GM23248 (cell line): ENCODE measurements at regions not wholly inside any gene's neighbourhood (a gene's known extent, or its start where the extent isn't known, plus 50 kb on each side); places are given as distances from the start of the nearest gene placed in this dataset.

ENCODE experiments used
- DNase-seq: peaks from one replicate; pipeline ENCODE4 v3.0.0-alpha.2; 2015
- H2AFZ ChIP-seq: fragments of 200-600 bp; sonication (generic); 2 replicates; pipeline ENCODE4 v1.6.1; 2016; ENCODE audit warnings: antibody characterized with exemption
- H3F3A ChIP-seq: fragments of 200-600 bp; sonication (generic); 2 replicates; pipeline ENCODE4 v1.6.1; 2016; ENCODE audit warnings: mild to moderate bottlenecking, antibody characterized with exemption, mixed run types; ENCODE audit not compliant: insufficient read depth
- H3K27ac ChIP-seq: fragments of 200-600 bp; sonication (generic); 2 replicates; pipeline ENCODE4 v1.5.1; 2016; ENCODE audit warnings: mild to moderate bottlenecking
- H3K27me3 ChIP-seq: fragments of 200-600 bp; sonication (generic); replicated peaks from 2 replicates; pipeline ENCODE4 v1.6.1; 2016; ENCODE audit warnings: mild to moderate bottlenecking; ENCODE audit not compliant: insufficient read depth
- H3K36me3 ChIP-seq: fragments of 200-600 bp; sonication (generic); 2 replicates; pipeline ENCODE4 v1.6.1; 2016; ENCODE audit warnings: low read depth, mild to moderate bottlenecking
- H3K4me1 ChIP-seq: fragments of 200-600 bp; sonication (generic); 2 replicates; pipeline ENCODE4 v1.6.1; 2016; ENCODE audit warnings: mild to moderate bottlenecking; ENCODE audit not compliant: insufficient read depth
- H3K4me2 ChIP-seq: fragments of 200-600 bp; sonication (generic); one replicate; pipeline ENCODE4 v1.6.1; 2016; ENCODE audit warnings: mild to moderate bottlenecking; ENCODE audit not compliant: unreplicated experiment
- H3K4me3 ChIP-seq: fragments of 200-600 bp; sonication (generic); 2 replicates; pipeline ENCODE4 v1.5.1; 2016; ENCODE audit warnings: mild to moderate bottlenecking
- H3K79me2 ChIP-seq: fragments of 200-600 bp; sonication (generic); 2 replicates; pipeline ENCODE4 v1.6.1; 2016; ENCODE audit warnings: mild to moderate bottlenecking; ENCODE audit not compliant: insufficient read depth
- H3K9ac ChIP-seq: fragments of 200-600 bp; sonication (generic); 2 replicates; pipeline ENCODE4 v1.6.1; 2016; ENCODE audit warnings: mild to moderate bottlenecking
- H3K9me2 ChIP-seq: fragments of 200-600 bp; sonication (generic); 2 replicates; pipeline ENCODE4 v1.6.1; 2016; ENCODE audit warnings: mixed run types, mild to moderate bottlenecking, moderate library complexity; ENCODE audit not compliant: insufficient read depth
- H3K9me3 ChIP-seq: fragments of 200-600 bp; sonication (generic); one replicate; pipeline ENCODE4 v1.6.1; 2017; ENCODE audit warnings: low read depth
- H4K20me1 ChIP-seq: fragments of 200-600 bp; sonication (generic); 2 replicates; pipeline ENCODE4 v1.6.0; 2016; ENCODE audit not compliant: insufficient read depth
- EZH2 ChIP-seq: fragments of 200-600 bp; sonication (generic); IDR thresholded peaks from 2 replicates; pipeline ENCODE4 v1.6.1; 2018; ENCODE audit warnings: antibody characterized with exemption, mild to moderate bottlenecking; ENCODE audit not compliant: insufficient read depth, poor library complexity, severe bottlenecking
- EZH2phosphoT487 ChIP-seq: fragments of 200-600 bp; sonication (generic); IDR thresholded peaks from 2 replicates; pipeline ENCODE4 v1.6.1; 2018; ENCODE audit warnings: antibody characterized with exemption, moderate library complexity, mild to moderate bottlenecking, low read depth; ENCODE audit not compliant: insufficient read depth
- WGBS, 2 experiments: methylation state at CpG; one replicate each; pipeline ENCODE4 v1.1.6; 2015 to 2017; ENCODE audit warnings: low lambda C conversion rate in 2 of 2, low coverage in 1 of 2; ENCODE audit errors: missing lambda C conversion rate in 2 of 2; 5-methylcytosine and 5-hydroxymethylcytosine counted together
- in situ Hi-C: fragments of 300-500 bp; cut with MboI; formaldehyde crosslinking; loops from 2 replicates; pipeline ENCODE4 v1.15.0; 2020

- Histone ChIP-seq H3K27me3 (peaks cover 24% of the 10 kb centered on the region), H3K36me3 (no peaks in the 10 kb centered on the region), H3K27ac (no peak overlapping the region), H3K9me2 (no peaks in the 10 kb centered on the region), H3K79me2 (no peaks in the 10 kb centered on the region), H3K4me1 (no peaks in the 10 kb centered on the region), H3K9me3 (no peaks in the 10 kb centered on the region), H3K9ac (no peak overlapping the region), H3F3A (no peaks in the 10 kb centered on the region), H4K20me1 (no peaks in the 10 kb centered on the region), H3K4me2 (no peak overlapping the region), H2AFZ (no peak overlapping the region), H3K4me3 (no peak overlapping the region)
- TF ChIP-seq EZH2 (no peak), EZH2phosphoT487 (no peak)
- DNase-seq, result no peak
- in situ Hi-C loops, result no loop called here
- WGBS, 2 experiments, result 76 to 80% methylated on average over 9 of the region's 9 CpGs
Observed at GRCh38 chr1:29852248-29852647, 615.9 kb downstream of the PTPRU start.

- in situ Hi-C loops, result no loop called here
- Histone ChIP-seq H3K4me2 (no peak overlapping the region), H2AFZ (no peak overlapping the region), H3K36me3 (no peaks in the 10 kb centered on the region), H4K20me1 (no peaks in the 10 kb centered on the region), H3F3A (no peaks in the 10 kb centered on the region), H3K27ac (no peak overlapping the region), H3K79me2 (no peaks in the 10 kb centered on the region), H3K9me2 (no peaks in the 10 kb centered on the region), H3K9ac (no peak overlapping the region), H3K9me3 (no peaks in the 10 kb centered on the region), H3K27me3 (peaks cover 29% of the 10 kb centered on the region), H3K4me3 (no peak overlapping the region), H3K4me1 (no peaks in the 10 kb centered on the region)
- WGBS, 2 experiments, result 22 to 25% methylated on average over 11 of the region's 11 CpGs
- DNase-seq, result no peak
- TF ChIP-seq EZH2phosphoT487, result no peak
- no peak for TF ChIP-seq EZH2
Observed at GRCh38 chr1:29851691-29852090, 615.4 kb downstream of the PTPRU start.

DNA sequence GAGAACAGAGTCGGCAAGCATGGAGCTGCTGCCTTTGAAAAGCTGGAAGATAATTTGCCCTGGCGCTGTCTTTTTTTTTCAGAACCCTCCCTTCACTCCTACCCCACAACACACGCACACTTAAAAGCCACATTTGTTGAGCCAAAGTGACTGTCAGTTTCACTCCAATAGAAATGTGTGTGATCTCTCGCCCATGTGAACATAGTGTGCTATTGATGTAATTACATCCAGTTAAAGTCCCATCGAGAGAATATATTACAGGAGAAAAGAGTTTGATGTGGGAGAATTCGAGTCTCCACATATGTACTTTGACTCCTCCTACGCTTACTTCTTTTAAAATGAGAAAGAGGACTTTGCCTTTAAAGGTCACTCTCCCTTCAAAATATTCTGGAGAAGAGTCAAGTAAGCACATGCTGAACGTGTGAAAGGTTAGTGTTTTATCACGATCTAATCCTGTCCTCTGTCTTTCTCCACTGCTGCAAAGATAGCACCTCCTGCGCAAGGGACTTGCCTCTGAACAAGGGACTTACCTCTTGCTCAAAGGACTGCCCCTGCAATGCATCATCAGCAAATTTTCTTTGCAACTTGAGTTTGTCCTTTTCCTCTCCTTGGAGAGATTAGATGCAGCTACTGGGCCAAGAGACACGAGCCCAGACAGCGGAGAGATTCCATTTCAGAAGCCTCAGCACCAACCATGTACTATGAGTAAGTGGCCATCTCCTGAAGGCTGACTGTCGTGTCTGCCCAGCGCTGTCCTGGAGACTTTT lies 613.9 kb downstream of the PTPRU start:
- H3K79me2 ChIP-seq, result no peaks in the 10 kb centered on the region
- no peaks in the 10 kb centered on the region for H3K9me2 ChIP-seq
- TF ChIP-seq EZH2phosphoT487, result no peak
- TF ChIP-seq EZH2, result no peak
- H3K27me3 ChIP-seq, result peaks cover 24% of the 10 kb centered on the region
- in situ Hi-C loops, result no loop called here
- DNase-seq, result no peak
- H3K4me1 ChIP-seq, result no peaks in the 10 kb centered on the region
- no peaks in the 10 kb centered on the region for H3K9me3 ChIP-seq
- 29% methylated on average over 14 of the region's 14 CpGs for WGBS, 2 experiments
- no peak overlapping the region for H3K4me2 ChIP-seq
- no peaks in the 10 kb centered on the region for H4K20me1 ChIP-seq
- H2AFZ ChIP-seq, result no peak overlapping the region
- no peak overlapping the region for H3K27ac ChIP-seq
- H3K36me3 ChIP-seq, result no peaks in the 10 kb centered on the region
- H3K4me3 ChIP-seq, result no peak overlapping the region
- H3K9ac ChIP-seq, result no peak overlapping the region
- H3F3A ChIP-seq, result no peaks in the 10 kb centered on the region

DNA sequence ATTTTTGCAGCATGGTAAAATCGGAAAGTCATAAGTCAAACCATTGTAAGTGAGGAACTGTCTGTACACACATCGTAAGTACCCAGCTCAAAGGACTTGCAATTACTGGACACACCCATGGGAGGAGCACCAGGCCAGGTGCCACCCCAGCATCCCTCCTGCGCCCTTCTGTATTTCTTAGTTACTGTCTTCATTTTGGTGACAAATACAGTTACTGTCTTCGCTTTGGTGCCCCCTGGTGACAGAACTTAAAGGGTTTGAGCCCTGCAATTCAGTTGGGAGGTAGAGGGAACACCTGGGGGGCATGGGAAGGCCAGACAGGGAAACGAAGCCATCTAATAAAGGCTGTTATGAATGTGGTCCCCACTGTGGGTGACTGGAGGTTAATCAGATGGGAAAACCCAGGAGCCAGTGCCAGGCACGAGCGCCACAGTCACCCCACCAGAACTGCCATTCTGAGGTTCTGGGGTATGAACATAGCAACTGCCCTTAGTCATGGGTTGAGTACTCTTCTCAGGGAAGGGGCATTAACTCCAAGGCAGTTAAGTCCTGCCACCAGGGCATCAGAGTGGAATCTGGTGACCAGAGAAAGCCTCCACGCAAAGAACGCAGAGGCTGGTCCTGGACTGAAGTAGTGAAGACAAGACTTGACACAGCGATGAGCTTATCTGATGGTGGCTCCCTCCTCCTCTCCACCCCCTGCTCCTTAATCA lies 612.9 kb downstream of the PTPRU start:
- in situ Hi-C loops, result no loop called here
- no peak overlapping the region for H3K27ac ChIP-seq
- H4K20me1 ChIP-seq, result no peaks in the 10 kb centered on the region

More for the DNA sequence above, 612.9 kb downstream of the PTPRU start:
- H3K4me1 ChIP-seq, result no peaks in the 10 kb centered on the region
- H3K4me3 ChIP-seq, result no peak overlapping the region
- no peaks in the 10 kb centered on the region for H3K9me2 ChIP-seq
- peak; percentile 53 for DNase-seq
- H3K4me2 ChIP-seq, result no peak overlapping the region
- no peaks in the 10 kb centered on the region for H3K9me3 ChIP-seq
- no peaks in the 10 kb centered on the region for H3F3A ChIP-seq
- WGBS, 2 experiments, result 53 to 55% methylated on average over 10 of the region's 10 CpGs
- no peak overlapping the region for H3K9ac ChIP-seq
- H3K36me3 ChIP-seq, result no peaks in the 10 kb centered on the region
- TF ChIP-seq EZH2phosphoT487 (no peak), EZH2 (no peak)
- H2AFZ ChIP-seq, result no peak overlapping the region
- peaks cover 21% of the 10 kb centered on the region for H3K27me3 ChIP-seq
- no peaks in the 10 kb centered on the region for H3K79me2 ChIP-seq
